SK-N-MC (cell line): ENCODE measurements at regions not wholly inside any gene's neighbourhood (a gene's known extent, or its start where the extent isn't known, plus 50 kb on each side); places are given as distances from the start of the nearest gene placed in this dataset.
"Not testable (repeated sequence)": the region's sequence is repeated elsewhere in the genome, so short reads cannot be mapped to it uniquely, and the experiment has no call there.

Experiments
- DNase-seq: peaks from one replicate; pipeline ENCODE4 v3.0.0-alpha.2; 2011; ENCODE audit warnings: low read depth, low spot score
- H3K27ac ChIP-seq: fragments of 200-600 bp; sonication (generic); 2 replicates; pipeline ENCODE4 v1.5.1; 2016; ENCODE audit warnings: mixed run types
- H3K36me3 ChIP-seq: fragments of 200-600 bp; sonication (generic); 2 replicates; pipeline ENCODE4 v1.6.1; 2017; ENCODE audit warnings: antibody characterized with exemption, low read length, mixed read lengths; ENCODE audit not compliant: insufficient read depth
- H3K4me3 ChIP-seq: fragments of 200-600 bp; sonication (generic); 2 replicates; pipeline ENCODE4 v1.5.1; 2016
- H3K9ac ChIP-seq: fragments of 200-600 bp; sonication (generic); 2 replicates; pipeline ENCODE4 v1.8.0; 2017; ENCODE audit warnings: mixed run types, mixed read lengths; ENCODE audit not compliant: insufficient read length
- H3K9me3 ChIP-seq: fragments of 200-600 bp; sonication (generic); 2 replicates; pipeline ENCODE4 v1.6.1; 2017; ENCODE audit warnings: low read depth, mild to moderate bottlenecking, antibody characterized with exemption, low read length, moderate library complexity, mixed read lengths
- EZH2 ChIP-seq: fragments of 200-600 bp; sonication (generic); IDR thresholded peaks from one replicate; pipeline ENCODE4 v1.6.1; 2017; ENCODE audit warnings: antibody characterized with exemption
- FOXP2 ChIP-seq: optimal IDR thresholded peaks from 2 replicates; pipeline ENCODE3; 2011; ENCODE audit warnings: mild to moderate bottlenecking, moderate library complexity; ENCODE audit not compliant: insufficient read depth; ENCODE audit errors: extremely low read length, control extremely low read depth
- POLR2AphosphoS5 ChIP-seq: IDR thresholded peaks from 2 replicates; pipeline ENCODE4 v1.6.1; 2012; ENCODE audit warnings: mild to moderate bottlenecking, low read depth, low read length, borderline replicate concordance

DNA sequence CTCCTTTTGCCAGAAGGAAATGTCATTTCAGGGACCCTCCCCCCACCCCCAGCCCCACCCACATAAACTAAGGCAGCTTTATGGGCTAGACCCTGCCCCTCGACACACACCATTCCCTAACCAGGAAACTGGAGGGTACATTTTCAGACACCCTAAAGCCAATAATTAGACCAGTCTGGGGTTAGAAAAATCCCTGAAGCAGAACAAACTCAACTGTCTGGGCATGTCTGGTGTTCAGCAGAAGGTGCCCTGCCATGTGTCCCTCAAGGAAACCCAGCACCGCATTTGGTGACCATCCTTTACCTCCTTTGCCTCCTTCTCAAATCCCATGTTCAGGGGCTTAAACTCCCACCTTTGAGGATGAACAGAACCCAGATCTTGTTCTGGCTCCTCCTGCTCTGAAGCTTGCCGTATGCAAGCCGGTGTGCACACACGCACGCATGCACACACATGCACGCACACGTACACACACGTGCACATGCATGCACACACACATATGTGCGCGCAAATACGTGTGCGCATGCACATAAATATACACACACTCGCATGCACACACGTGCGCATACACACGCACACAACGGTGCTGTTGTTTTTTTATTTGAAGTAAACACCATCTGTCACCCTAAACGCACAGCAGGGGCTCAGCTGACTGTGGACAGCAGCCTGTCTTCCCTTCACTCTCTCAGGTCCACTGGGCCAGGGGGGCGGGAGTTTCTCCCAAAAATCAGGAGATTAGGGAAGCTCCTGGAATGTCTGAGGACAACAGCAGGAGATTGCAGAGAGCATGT lies 156.8 kb upstream of the TNRC6C start:
- TF ChIP-seq FOXP2 (no peak), POLR2AphosphoS5 (no peak), EZH2 (no peak)
- Histone ChIP-seq H3K4me3 (no peak overlapping the region), H3K9me3 (no peaks in the 10 kb centered on the region), H3K27ac (no peak overlapping the region), H3K9ac (no peak overlapping the region), H3K36me3 (no peaks in the 10 kb centered on the region)
- DNase-seq: no peak

DNA sequence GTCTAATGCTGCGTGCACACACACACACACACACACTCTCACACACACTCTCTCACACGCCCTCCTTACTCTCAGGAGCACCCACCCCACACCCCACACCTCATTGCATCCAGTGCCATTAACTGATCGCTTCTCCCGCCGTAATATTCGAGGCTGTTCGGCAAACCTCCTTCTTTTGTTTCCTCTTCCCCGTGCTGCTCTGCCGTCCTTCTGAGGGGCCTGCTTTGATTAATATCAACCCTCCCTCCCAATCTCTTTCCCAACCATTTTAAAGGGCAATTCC lies 156.2 kb upstream of the TNRC6C start:
- no peaks in the 10 kb centered on the region for H3K9me3 ChIP-seq
- no peak overlapping the region for H3K9ac ChIP-seq
- no peak overlapping the region for H3K4me3 ChIP-seq
- H3K27ac ChIP-seq: no peak overlapping the region
- no peak for DNase-seq
- H3K36me3 ChIP-seq: no peaks in the 10 kb centered on the region
- TF ChIP-seq FOXP2 (no peak), POLR2AphosphoS5 (no peak), EZH2 (no peak)

DNA sequence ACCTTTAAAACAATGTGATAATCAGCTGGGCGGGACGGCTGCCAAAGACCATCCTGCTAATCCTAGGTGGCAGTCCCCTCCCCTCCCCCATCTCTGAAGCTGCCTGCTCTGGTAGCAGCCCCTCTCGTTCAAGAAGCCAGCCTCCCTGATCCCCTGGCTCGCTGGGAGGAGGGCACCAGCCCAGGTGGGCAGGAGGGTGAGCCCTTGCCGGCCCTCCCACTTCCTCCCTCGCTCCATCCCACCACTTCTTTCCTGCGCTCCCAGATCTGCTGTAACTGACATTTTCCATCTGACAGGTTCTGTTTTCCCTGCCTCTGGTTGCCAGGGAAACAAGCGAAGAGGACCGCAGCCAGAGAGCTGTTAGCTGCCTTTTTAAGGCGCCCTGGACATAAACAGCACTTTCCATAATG lies 155.7 kb upstream of the TNRC6C start:
- TF ChIP-seq POLR2AphosphoS5: no peak
- no peak for TF ChIP-seq EZH2
- TF ChIP-seq FOXP2: no peak
- H3K27ac ChIP-seq: no peak overlapping the region
- no peak for DNase-seq

DNA sequence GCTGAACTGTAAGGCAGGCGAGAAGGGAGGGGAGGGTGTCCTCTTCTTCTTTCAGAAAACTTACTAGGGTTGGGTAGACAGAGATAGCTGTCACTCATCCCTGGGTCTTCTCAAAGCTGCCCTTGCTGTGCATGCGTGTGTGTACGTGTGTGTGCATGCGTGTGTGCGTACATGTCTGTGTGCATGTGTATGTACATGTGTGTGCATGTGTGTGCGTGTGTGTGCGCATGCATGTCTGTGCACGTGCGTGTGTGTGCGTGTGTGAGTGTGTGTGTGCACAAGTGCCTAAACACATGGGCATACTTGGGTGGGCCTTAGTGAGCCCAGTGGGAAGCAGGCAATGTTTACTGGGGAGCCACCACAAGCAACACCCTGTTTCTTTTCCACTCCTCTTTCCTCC lies 154.8 kb upstream of the TNRC6C start:
- no peaks in the 10 kb centered on the region for H3K9me3 ChIP-seq
- no peak for DNase-seq
- H3K9ac ChIP-seq: no peak overlapping the region
- H3K36me3 ChIP-seq: no peaks in the 10 kb centered on the region
- TF ChIP-seq EZH2 (no peak), POLR2AphosphoS5 (no peak), FOXP2 (no peak)
- H3K27ac ChIP-seq: no peak overlapping the region
- no peak overlapping the region for H3K4me3 ChIP-seq

More for the DNA sequence above, 155.7 kb upstream of the TNRC6C start:
- Histone ChIP-seq H3K4me3 (no peak overlapping the region), H3K9ac (no peak overlapping the region), H3K9me3 (no peaks in the 10 kb centered on the region), H3K36me3 (no peaks in the 10 kb centered on the region)

DNA sequence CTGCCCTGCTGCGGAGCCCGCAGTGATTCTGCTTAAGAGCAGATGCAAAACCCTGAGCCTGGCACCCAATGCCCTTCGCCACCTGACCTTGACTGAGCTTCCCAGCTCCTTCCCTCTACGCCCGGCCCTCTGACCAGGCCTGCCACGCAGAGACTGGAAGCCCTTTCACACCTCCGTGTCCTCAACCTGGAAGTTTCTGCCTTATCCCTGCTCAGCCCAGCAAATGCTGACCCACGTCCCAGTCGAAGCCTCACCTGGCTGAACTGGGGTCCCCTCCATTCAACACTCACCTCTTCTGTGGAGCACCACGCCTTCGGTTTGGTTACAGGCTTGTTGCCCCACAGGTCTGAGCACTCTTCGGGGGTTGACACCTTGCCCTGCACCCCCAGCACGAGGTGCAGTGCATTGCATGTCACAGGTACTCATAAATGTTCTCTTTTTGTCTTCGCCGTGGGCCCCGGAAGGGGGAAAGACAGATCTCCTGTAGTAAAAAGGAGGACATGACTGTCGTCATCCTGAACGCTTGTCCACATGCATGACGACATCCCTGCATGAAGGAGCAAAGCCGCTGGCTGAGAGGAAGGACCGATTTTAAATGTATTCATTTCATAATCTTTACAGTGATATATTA lies 153.6 kb upstream of the TNRC6C start:
- H3K36me3 ChIP-seq: no peaks in the 10 kb centered on the region
- TF ChIP-seq FOXP2 (no peak), POLR2AphosphoS5 (no peak), EZH2 (no peak)

DNA sequence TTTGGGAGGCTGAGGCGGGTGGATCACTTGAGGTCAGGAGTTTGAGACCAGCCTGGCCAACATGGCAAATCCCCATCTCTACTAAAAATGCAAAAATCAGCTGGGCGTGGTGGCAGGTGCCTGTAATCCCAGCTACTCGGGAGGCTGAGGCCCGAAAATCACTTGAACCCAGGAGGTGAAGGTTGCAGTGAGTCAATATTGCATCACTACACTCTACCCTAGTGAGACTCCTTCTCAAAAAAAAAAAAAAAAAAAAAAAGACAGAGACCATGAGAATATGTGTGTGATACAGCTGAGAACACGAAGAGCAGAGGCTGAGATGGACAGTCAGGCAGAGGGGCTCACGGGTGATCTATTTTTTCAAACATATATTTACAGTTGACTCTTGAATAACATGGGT lies 152.5 kb upstream of the TNRC6C start:
- not testable (repeated sequence) for H3K9me3 ChIP-seq, DNase-seq, H3K36me3 ChIP-seq, H3K27ac ChIP-seq, H3K9ac ChIP-seq, H3K4me3 ChIP-seq

More for the DNA sequence above, 153.6 kb upstream of the TNRC6C start:
- H3K9me3 ChIP-seq: no peaks in the 10 kb centered on the region
- no peak overlapping the region for H3K9ac ChIP-seq
- no peak for DNase-seq
- H3K27ac ChIP-seq: no peak overlapping the region
- H3K4me3 ChIP-seq: no peak overlapping the region

DNA sequence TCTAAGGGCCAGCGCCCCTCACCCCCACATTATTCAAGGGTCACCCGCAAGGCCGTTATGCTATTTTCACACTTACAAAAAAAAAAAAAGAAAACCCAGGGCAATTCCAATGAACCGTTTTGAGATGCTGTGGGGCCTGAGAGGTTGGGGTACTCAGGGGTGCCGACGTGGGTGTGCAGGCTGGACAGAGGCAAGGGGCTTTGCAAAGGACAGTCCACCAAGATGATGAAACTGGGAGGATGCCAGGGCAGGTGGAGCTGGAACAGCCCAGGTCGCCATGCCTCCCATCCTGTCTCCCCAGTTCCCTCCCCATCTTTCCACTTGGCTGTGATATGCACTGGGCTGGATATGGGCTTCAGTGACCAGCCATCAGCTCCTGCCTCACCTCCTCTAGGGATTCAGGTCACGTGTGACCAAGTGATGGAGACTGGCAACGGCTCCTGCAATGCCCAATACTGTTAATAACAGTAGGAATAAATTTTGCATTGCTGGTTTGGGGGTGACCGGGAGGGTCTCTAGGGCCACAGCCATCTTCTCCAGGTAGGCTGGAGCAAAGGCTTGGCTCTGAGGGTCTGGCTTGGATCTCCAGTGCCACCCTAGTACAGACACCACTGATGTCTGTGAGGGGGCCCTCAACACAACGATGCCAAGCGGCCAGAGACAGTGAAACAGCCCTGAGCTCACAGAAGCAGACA lies 151.3 kb upstream of the TNRC6C start:
- H3K36me3 ChIP-seq: no peaks in the 10 kb centered on the region
- TF ChIP-seq EZH2 (no peak), FOXP2 (no peak), POLR2AphosphoS5 (no peak)

DNA sequence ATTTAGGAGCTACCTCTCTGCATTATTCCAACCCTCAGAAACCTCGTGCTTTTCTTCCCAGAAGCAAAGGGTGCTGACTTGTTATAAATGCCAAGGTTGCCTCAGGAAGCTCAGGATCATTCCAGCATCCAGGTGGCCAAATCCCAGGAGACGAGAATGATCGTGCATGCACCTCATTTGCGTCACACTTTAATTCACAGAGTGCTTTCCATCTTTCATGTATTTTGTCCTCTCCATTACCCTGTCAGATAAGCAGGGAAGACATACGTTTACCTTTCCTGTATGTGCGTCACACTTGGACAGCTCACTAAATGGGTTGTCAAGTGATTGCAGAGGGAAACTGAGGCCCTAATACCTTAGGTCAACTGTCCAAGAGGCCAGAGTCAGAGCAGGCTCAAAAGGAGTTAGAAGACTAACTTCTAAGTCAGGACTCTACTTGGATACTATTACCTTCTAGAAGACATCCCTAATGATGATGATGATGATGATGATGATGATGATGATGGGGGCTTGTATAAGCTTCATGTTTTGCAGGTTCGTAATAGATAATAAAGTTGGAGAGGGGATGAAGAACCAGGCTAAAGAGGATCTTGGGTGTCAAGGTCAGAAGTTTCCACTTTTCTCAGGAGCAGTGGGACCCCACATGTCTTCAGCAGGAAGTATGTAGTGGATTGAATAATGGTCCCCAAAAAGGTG lies 150.6 kb upstream of the TNRC6C start:
- Histone ChIP-seq H3K36me3 (no peaks in the 10 kb centered on the region), H3K9me3 (no peaks in the 10 kb centered on the region), H3K4me3 (no peak overlapping the region), H3K27ac (no peak overlapping the region), H3K9ac (no peak overlapping the region)
- TF ChIP-seq POLR2AphosphoS5 (no peak), FOXP2 (no peak), EZH2 (no peak)
- no peak for DNase-seq

More for the DNA sequence above, 151.3 kb upstream of the TNRC6C start:
- Histone ChIP-seq H3K4me3 (no peak overlapping the region), H3K27ac (no peak overlapping the region), H3K9me3 (no peaks in the 10 kb centered on the region), H3K9ac (no peak overlapping the region)
- DNase-seq: no peak

DNA sequence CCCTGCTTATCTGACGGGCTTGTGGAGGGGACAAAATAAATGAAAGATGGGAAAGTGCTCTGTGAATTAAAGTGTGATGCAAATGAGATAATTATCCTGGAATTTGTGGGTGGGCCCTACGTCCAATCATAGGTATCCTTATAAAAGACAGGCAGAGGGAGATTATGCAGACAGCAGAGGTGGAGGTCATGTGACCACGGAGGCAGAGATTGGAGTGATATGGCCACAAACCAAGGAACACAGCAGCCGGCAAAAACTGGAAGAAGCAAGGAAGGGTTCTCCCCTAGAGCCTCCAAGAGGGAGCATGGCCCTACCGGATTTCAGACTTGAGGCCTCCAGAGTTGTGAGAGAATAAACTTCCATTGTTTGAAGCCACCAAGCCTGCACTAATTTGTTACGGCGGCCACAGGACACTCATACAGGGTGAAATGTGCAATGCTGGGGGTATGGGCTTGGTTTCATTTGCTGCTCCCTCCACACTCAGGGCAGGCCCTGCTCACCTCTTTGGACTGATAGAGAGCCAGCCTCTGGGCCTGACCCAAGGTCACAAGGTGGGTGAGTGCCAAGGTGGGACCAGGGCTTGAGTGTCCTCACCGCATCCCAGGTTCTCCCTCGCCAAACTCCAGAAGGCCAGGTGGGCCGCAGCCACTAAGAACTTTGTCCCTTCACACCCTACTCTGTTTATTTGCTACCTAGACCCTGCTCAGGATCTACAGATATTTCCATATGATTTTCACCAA lies 149.6 kb upstream of the TNRC6C start:
- Histone ChIP-seq H3K4me3 (no peak overlapping the region), H3K9ac (no peak overlapping the region), H3K27ac (no peak overlapping the region), H3K9me3 (no peaks in the 10 kb centered on the region), H3K36me3 (no peaks in the 10 kb centered on the region)
- DNase-seq: no peak
- TF ChIP-seq EZH2: no peak
- TF ChIP-seq FOXP2: no peak
- no peak for TF ChIP-seq POLR2AphosphoS5
